ENCODE measurements at regions not wholly inside any gene's neighbourhood (a gene's known extent, or its start where the extent isn't known, plus 50 kb on each side); places are given as distances from the start of the nearest gene placed in this dataset.

DNA sequence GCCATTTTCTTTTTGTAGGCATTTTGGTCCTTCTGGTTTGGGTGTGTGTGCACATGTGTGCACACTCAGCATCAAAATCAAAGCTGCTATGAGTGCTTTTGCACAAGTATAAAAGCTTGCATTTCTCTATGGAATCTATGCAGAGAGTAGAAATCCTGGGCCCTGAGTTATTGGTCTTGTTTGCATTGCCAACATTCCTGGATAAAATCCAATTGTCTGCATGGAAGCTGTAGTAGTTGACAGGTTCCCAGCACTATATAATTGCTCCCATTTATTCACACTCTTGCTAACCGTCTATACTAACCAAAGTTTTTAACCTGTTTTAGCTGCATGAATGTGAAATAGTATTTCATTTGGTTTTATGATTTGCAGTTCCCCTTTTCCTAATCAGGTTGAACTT lies 277.0 kb downstream of the FOXA2 start:
- no peaks in the 10 kb centered on the region for H3K36me3 ChIP-seq (replicated peaks; ENCODE audit: control insufficient read depth, insufficient read depth, low read length)
- no peak overlapping the region for H3K4me3 ChIP-seq (ENCODE audit: insufficient read depth, low read depth, low read length)
- peaks cover 2% of the 10 kb centered on the region for H3K27me3 ChIP-seq (ENCODE audit: control insufficient read depth, insufficient read depth, low read length)
- no peak for DNase-seq

GRCh38 chr20:22305381-22305780 lies 279.0 kb downstream of the FOXA2 start:
- peaks cover 2% of the 10 kb centered on the region for H3K27me3 ChIP-seq (ENCODE audit: control insufficient read depth, insufficient read depth, low read length)
- H3K4me3 ChIP-seq (ENCODE audit: insufficient read depth, low read depth, low read length): no peak overlapping the region
- H3K36me3 ChIP-seq (replicated peaks; ENCODE audit: control insufficient read depth, insufficient read depth, low read length): no peaks in the 10 kb centered on the region
- no peak for DNase-seq

- Histone ChIP-seq H3K27me3 (ENCODE audit: control insufficient read depth, insufficient read depth, low read length) (peaks cover 2% of the 10 kb centered on the region), H3K4me3 (ENCODE audit: insufficient read depth, low read depth, low read length) (no peak overlapping the region), H3K36me3 (replicated peaks; ENCODE audit: control insufficient read depth, insufficient read depth, low read length) (no peaks in the 10 kb centered on the region)
- peak; percentile 27 for DNase-seq
Observed at GRCh38 chr20:22303523-22303922, 280.8 kb downstream of the FOXA2 start.

- no peak overlapping the region for H3K4me3 ChIP-seq (ENCODE audit: insufficient read depth, low read depth, low read length)
- DNase-seq: no peak
- H3K27me3 ChIP-seq (ENCODE audit: control insufficient read depth, insufficient read depth, low read length): peaks cover 2% of the 10 kb centered on the region
- H3K36me3 ChIP-seq (replicated peaks; ENCODE audit: control insufficient read depth, insufficient read depth, low read length): no peaks in the 10 kb centered on the region
Observed at GRCh38 chr20:22302039-22302438, 282.3 kb downstream of the FOXA2 start.

GRCh38 chr20:22293886-22294285 lies 290.5 kb downstream of the FOXA2 start:
- DNase-seq: no peak
- H3K4me3 ChIP-seq (ENCODE audit: insufficient read depth, low read depth, low read length): no peak overlapping the region
- H3K27me3 ChIP-seq (ENCODE audit: control insufficient read depth, insufficient read depth, low read length): no peaks in the 10 kb centered on the region; the same call in 1 of the 2 replicates

DNA sequence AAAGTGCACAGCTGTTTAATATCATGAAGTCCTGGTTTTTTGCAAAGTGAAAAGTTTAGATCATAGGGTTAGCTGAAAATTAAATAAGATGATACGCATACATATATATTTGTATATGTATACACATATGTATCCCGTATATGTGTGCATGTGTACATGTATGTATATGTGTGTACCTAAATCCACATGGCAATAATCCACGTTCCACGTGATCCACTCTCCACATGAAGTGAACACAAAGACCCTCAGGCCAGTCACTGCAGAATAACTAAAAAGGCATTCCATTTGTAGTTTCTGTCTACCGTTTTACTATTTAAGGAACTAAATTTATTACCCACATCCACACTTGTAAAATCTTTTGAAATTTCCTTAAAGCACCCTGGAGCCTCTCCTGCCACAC lies 294.9 kb downstream of the FOXA2 start:
- no peak overlapping the region for H3K4me3 ChIP-seq (ENCODE audit: insufficient read depth, low read depth, low read length)
- H3K27me3 ChIP-seq (ENCODE audit: control insufficient read depth, insufficient read depth, low read length): no peaks in the 10 kb centered on the region; the same call in 1 of the 2 replicates
- H3K36me3 ChIP-seq (replicated peaks; ENCODE audit: control insufficient read depth, insufficient read depth, low read length): no peaks in the 10 kb centered on the region
- no peak for DNase-seq

More at GRCh38 chr20:22293886-22294285, 290.5 kb downstream of the FOXA2 start:
- no peaks in the 10 kb centered on the region for H3K36me3 ChIP-seq (replicated peaks; ENCODE audit: control insufficient read depth, insufficient read depth, low read length)

GRCh38 chr20:22288957-22289356 lies 295.4 kb downstream of the FOXA2 start:
- H3K27me3 ChIP-seq (ENCODE audit: control insufficient read depth, insufficient read depth, low read length): no peaks in the 10 kb centered on the region; the same call in 1 of the 2 replicates
- no peak for DNase-seq
- no peak overlapping the region for H3K4me3 ChIP-seq (ENCODE audit: insufficient read depth, low read depth, low read length)
- H3K36me3 ChIP-seq (replicated peaks; ENCODE audit: control insufficient read depth, insufficient read depth, low read length): no peaks in the 10 kb centered on the region

DNA sequence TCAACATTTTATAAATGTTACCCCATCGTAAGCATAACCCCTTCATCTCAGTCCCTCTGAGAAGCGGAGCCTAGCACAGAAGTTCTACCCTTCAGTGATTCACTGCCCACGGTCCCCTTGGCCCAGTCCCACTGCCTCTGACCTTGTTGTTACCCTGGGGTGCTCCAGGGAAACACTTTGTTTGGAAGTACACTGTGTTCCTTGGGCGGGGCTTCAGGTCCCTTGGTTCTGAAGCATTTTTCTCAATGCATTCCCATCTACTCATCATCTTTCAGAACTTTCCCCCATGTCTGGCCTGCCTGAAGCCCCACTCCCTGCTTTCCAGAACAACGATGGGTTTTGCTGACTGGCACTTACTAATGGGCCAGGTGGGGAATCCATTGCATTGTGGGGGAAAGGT lies 296.2 kb downstream of the FOXA2 start:
- H3K27me3 ChIP-seq (ENCODE audit: control insufficient read depth, insufficient read depth, low read length): no peaks in the 10 kb centered on the region; the same call in 1 of the 2 replicates
- H3K36me3 ChIP-seq (replicated peaks; ENCODE audit: control insufficient read depth, insufficient read depth, low read length): no peaks in the 10 kb centered on the region
- DNase-seq: no peak
- no peak overlapping the region for H3K4me3 ChIP-seq (ENCODE audit: insufficient read depth, low read depth, low read length)

GRCh38 chr20:22285555-22285954 lies 298.8 kb downstream of the FOXA2 start:
- no peaks in the 10 kb centered on the region; the same call in 1 of the 2 replicates for H3K27me3 ChIP-seq (ENCODE audit: control insufficient read depth, insufficient read depth, low read length)
- DNase-seq: peak; percentile 16
- no peak overlapping the region for H3K4me3 ChIP-seq (ENCODE audit: insufficient read depth, low read depth, low read length)
- no peaks in the 10 kb centered on the region for H3K36me3 ChIP-seq (replicated peaks; ENCODE audit: control insufficient read depth, insufficient read depth, low read length)

GRCh38 chr20:22282696-22283095 lies 301.7 kb downstream of the FOXA2 start:
- DNase-seq: no peak
- Histone ChIP-seq H3K27me3 (ENCODE audit: control insufficient read depth, insufficient read depth, low read length) (no peaks in the 10 kb centered on the region), H3K4me3 (ENCODE audit: insufficient read depth, low read depth, low read length) (no peak overlapping the region), H3K36me3 (replicated peaks; ENCODE audit: control insufficient read depth, insufficient read depth, low read length) (no peaks in the 10 kb centered on the region)

DNA sequence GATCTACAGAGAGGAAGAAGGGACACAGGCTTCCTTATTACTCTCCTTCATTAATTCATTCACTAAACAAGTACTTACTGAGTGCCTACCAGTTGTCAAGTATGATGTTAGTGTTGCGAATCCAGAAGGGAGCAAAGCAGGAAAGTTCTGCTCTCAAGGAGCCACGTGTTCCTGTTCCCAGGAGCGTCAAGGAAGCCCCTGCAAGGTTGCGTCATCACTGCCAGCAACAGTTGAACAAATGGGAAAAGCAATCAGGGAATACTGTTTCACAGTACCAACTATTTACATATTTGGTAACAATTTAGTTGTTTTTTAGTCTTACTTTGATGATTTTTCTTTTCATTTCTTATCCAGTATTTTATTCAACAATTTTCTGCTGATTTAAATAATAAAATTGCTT lies 310.0 kb downstream of the FOXA2 start:
- no peaks in the 10 kb centered on the region for H3K27me3 ChIP-seq (ENCODE audit: control insufficient read depth, insufficient read depth, low read length)
- H3K4me3 ChIP-seq (ENCODE audit: insufficient read depth, low read depth, low read length): no peak overlapping the region
- DNase-seq: no peak
- no peaks in the 10 kb centered on the region for H3K36me3 ChIP-seq (replicated peaks; ENCODE audit: control insufficient read depth, insufficient read depth, low read length)

DNA sequence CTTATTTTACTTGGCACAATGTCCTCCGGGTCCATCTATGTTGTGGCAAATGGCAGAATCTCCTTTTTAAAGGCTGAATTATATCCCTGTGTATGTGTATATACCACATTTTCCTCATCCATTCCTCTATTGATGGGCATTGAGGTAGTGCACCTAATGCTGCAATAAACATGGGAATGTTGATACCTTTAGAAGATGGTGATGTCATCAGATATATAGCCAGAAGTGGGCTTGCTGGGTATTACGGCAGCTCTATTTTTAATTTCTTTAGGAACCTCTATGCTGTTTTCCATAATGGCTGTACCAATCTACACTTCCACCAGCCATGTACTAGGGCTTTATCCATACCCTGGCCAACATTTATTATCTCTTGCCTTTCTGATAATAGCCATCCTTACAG lies 315.7 kb downstream of the FOXA2 start:
- DNase-seq: no peak
- H3K4me3 ChIP-seq (ENCODE audit: insufficient read depth, low read depth, low read length): no peak overlapping the region
- no peaks in the 10 kb centered on the region for H3K36me3 ChIP-seq (replicated peaks; ENCODE audit: control insufficient read depth, insufficient read depth, low read length)
- H3K27me3 ChIP-seq (ENCODE audit: control insufficient read depth, insufficient read depth, low read length): no peaks in the 10 kb centered on the region

GRCh38 chr20:22264917-22265316 lies 319.5 kb downstream of the FOXA2 start:
- Histone ChIP-seq H3K4me3 (ENCODE audit: insufficient read depth, low read depth, low read length) (no peak overlapping the region), H3K27me3 (ENCODE audit: control insufficient read depth, insufficient read depth, low read length) (no peaks in the 10 kb centered on the region), H3K36me3 (replicated peaks; ENCODE audit: control insufficient read depth, insufficient read depth, low read length) (no peaks in the 10 kb centered on the region)
- DNase-seq: no peak

GRCh38 chr20:22260506-22260905 lies 323.9 kb downstream of the FOXA2 start:
- no peak for DNase-seq
- H3K27me3 ChIP-seq (ENCODE audit: control insufficient read depth, insufficient read depth, low read length): no peaks in the 10 kb centered on the region
- H3K4me3 ChIP-seq (ENCODE audit: insufficient read depth, low read depth, low read length): no peak overlapping the region
- H3K36me3 ChIP-seq (replicated peaks; ENCODE audit: control insufficient read depth, insufficient read depth, low read length): no peaks in the 10 kb centered on the region

GRCh38 chr20:22257912-22258311 lies 326.5 kb downstream of the FOXA2 start:
- no peaks in the 10 kb centered on the region for H3K27me3 ChIP-seq (ENCODE audit: control insufficient read depth, insufficient read depth, low read length)
- no peaks in the 10 kb centered on the region for H3K36me3 ChIP-seq (replicated peaks; ENCODE audit: control insufficient read depth, insufficient read depth, low read length)
- no peak overlapping the region for H3K4me3 ChIP-seq (ENCODE audit: insufficient read depth, low read depth, low read length)
- DNase-seq: no peak

GRCh38 chr20:22248051-22248667 lies 336.2 kb downstream of the FOXA2 start:
- Histone ChIP-seq H3K27me3 (ENCODE audit: control insufficient read depth, insufficient read depth, low read length) (no peaks in the 10 kb centered on the region), H3K36me3 (replicated peaks; ENCODE audit: control insufficient read depth, insufficient read depth, low read length) (no peaks in the 10 kb centered on the region), H3K4me3 (ENCODE audit: insufficient read depth, low read depth, low read length) (no peak overlapping the region)
- DNase-seq: peak; percentile 57
